ENCODE measurements at regions not wholly inside any gene's neighbourhood (a gene's known extent, or its start where the extent isn't known, plus 50 kb on each side); places are given as distances from the start of the nearest gene placed in this dataset.

GRCh38 chr5:114311281-114311680, 50.6 kb upstream of the KCNN2 start:
- no peak for TF ChIP-seq CTCF (IDR thresholded peaks at IDR 0.05)
- no peak for TF ChIP-seq EZH2 (IDR thresholded peaks at IDR 0.05; ENCODE audit: borderline replicate concordance, insufficient read depth, low read depth, low read length, poor library complexity, severe bottlenecking)

Data from B cell (primary cell).